Mucosa of rectum (tissue), 2 donors: ENCODE measurements at regions not wholly inside any gene's neighbourhood (a gene's known extent, or its start where the extent isn't known, plus 50 kb on each side); places are given as distances from the start of the nearest gene placed in this dataset.

Experiments used
- H3K27ac ChIP-seq, 2 donors: one replicate each; pipeline ENCODE4 v1.7.0; 2013; ENCODE audit warnings: inconsistent platforms in 2 of 2, low read depth in 2 of 2, low read length in 2 of 2
- H3K27me3 ChIP-seq, 2 donors: one replicate each; pipeline ENCODE4 v1.7.0; 2013; ENCODE audit warnings: low read length in 2 of 2; ENCODE audit not compliant: control insufficient read depth in 2 of 2, insufficient read depth in 2 of 2
- H3K36me3 ChIP-seq, 2 donors: one replicate each; pipeline ENCODE4 v1.7.0; 2013; ENCODE audit warnings: low read length in 2 of 2; ENCODE audit not compliant: control insufficient read depth in 2 of 2, insufficient read depth in 2 of 2
- H3K4me1 ChIP-seq, 2 donors: one replicate each; pipeline ENCODE4 v1.7.0; 2013; ENCODE audit warnings: low read length in 2 of 2, mild to moderate bottlenecking in 1 of 2; ENCODE audit not compliant: control insufficient read depth in 2 of 2, insufficient read depth in 2 of 2
- H3K4me3 ChIP-seq, 2 donors: one replicate each; pipeline ENCODE4 v1.7.0; 2013; ENCODE audit warnings: low read length in 2 of 2
- H3K9ac ChIP-seq, 2 donors: one replicate each; pipeline ENCODE4 v1.7.0; 2013; ENCODE audit warnings: low read length in 2 of 2, low read depth in 1 of 2, mild to moderate bottlenecking in 1 of 2
- H3K9me3 ChIP-seq, 2 donors: one replicate each; pipeline ENCODE4 v1.7.0; 2013; ENCODE audit warnings: low read length in 2 of 2; ENCODE audit not compliant: control insufficient read depth in 2 of 2
- donor health status: healthy.
- donor health status: Normal muscosa, but diverticular disease.

DNA sequence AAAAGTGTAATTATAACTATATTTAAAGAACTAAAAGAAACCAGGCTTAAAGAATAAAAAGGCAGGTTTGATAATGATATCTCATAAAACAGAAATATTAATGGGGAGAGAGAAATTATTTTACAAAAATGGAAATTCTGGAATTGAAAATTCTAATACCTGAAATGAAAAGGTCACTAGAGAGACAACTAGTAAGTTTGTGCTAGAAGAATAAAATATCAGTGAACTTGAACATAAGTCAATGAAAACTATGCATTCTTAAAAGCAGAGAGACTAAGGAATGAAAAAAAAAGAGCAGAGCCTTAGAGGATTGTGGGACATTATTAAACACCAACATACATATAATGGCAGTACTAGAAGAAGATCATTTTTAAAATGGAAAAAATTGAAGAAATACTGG is 1475.0 kb upstream of the ZEB2 start:
- Histone ChIP-seq H3K27me3 (no peaks in the 10 kb centered on the region), H3K9me3 (no peaks in the 10 kb centered on the region), H3K27ac (no peak overlapping the region), H3K36me3 (no peaks in the 10 kb centered on the region), H3K4me3 (no peak overlapping the region), H3K4me1 (no peaks in the 10 kb centered on the region), H3K9ac (no peak overlapping the region)

DNA sequence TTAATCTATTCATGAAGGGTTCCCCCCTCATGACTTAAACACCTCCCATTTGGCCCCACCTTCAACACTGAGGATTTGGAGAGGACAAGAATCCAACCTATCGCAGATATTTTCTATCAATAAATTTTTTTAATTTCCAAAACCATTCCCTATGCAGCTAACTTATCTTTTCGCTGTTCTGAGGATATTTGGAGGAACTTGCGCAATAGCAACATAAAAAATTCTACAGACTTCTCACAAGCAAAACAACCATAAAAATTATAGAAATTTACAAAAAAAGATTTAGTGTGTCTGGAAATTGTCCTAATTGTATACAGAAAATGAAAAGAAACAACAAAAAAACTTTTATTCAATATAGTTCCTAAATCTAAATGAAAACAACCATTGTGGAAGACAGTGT is 1472.7 kb upstream of the ZEB2 start:
- no peaks in the 10 kb centered on the region for H3K4me1 ChIP-seq
- no peak overlapping the region for H3K9ac ChIP-seq
- no peaks in the 10 kb centered on the region for H3K36me3 ChIP-seq
- no peak overlapping the region for H3K27ac ChIP-seq
- H3K9me3 ChIP-seq, result no peaks in the 10 kb centered on the region
- H3K27me3 ChIP-seq, result no peaks in the 10 kb centered on the region
- H3K4me3 ChIP-seq, result no peak overlapping the region

DNA sequence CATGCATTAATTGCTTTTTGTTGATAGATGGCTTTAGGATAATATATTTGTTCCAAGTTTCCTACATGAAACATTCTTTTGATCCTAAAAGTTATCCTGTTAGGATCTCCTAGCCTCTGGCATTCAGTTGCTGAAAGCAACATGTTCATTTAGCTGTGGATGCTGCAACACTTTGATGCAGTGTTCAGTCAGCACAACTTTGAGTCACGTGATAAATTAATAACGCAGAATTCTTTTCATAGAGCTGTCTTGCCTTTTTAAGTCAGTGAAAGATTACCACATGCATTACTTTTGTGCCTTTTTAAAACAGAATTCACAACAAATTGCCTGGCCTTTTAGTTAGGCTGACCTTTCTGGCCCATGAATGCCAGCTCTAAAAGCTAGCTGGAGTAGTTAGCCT is 1467.9 kb upstream of the ZEB2 start:
- Histone ChIP-seq H3K9me3 (no peaks in the 10 kb centered on the region), H3K27me3 (no peaks in the 10 kb centered on the region), H3K9ac (no peak overlapping the region), H3K4me3 (no peak overlapping the region), H3K27ac (no peak overlapping the region), H3K36me3 (no peaks in the 10 kb centered on the region), H3K4me1 (no peaks in the 10 kb centered on the region)

DNA sequence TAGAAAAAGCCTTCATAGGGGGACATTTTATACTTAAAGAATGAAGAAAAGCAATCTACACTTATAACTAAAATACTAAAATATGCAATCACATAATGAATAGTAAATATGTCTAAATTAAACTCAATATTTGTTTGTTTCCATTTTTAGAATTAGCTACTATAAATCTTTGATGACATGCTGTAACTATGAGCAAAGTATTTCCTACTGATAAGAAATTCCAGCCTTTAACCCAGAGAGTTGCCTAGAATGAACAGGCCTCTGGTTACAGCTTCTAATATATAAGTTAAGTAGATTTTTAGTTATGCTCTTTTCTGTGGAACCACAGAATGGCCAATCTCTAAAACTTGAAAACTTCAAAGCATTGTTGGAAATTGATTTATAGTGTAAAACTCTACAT is 1465.6 kb upstream of the ZEB2 start:
- no peak overlapping the region for H3K9ac ChIP-seq
- no peak overlapping the region for H3K4me3 ChIP-seq
- no peaks in the 10 kb centered on the region for H3K36me3 ChIP-seq
- no peaks in the 10 kb centered on the region for H3K9me3 ChIP-seq
- H3K4me1 ChIP-seq, result no peaks in the 10 kb centered on the region
- no peak overlapping the region for H3K27ac ChIP-seq
- no peaks in the 10 kb centered on the region for H3K27me3 ChIP-seq

DNA sequence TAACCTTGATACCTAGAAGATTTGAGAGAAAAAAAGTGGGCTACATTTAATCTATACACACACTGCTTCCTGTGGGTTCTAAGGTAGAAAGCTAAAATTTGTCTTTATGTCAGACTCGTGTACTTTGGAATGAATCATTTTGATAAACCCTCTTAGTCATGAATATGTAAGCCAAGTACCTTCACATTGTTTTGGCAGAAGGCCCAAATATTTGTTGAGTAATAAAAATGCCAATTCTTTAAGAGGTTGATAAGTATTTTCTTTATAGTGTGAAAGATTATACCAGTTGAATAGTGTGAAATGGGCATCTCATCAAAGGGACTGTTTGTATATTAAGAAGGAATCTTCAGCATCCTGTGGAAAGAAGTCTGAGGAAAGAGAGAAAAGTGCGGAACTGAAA is 1464.7 kb upstream of the ZEB2 start:
- no peak overlapping the region for H3K4me3 ChIP-seq
- H3K4me1 ChIP-seq, result no peaks in the 10 kb centered on the region
- no peaks in the 10 kb centered on the region for H3K27me3 ChIP-seq
- H3K9ac ChIP-seq, result no peak overlapping the region
- no peaks in the 10 kb centered on the region for H3K36me3 ChIP-seq
- no peaks in the 10 kb centered on the region for H3K9me3 ChIP-seq
- no peak overlapping the region for H3K27ac ChIP-seq

DNA sequence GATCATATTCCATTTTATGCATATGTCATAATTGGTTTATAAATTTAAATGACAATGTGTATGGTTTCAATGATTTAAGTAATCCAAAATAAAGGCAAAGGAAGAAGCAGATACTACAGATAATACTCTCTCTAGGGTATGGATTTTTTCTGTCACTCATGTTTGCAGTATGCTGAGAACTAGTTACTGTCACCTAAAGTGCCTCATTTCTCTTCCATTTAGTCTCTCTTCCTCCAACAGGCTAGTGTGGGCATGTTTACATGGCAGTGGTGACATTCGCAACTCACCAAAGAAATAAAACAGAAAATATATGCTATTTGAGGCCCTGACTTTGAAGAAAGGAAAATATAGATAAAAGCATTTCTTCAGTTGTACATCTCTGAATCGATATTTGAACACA is 1460.4 kb upstream of the ZEB2 start:
- H3K9me3 ChIP-seq, result no peaks in the 10 kb centered on the region
- H3K4me3 ChIP-seq, result no peak overlapping the region
- H3K9ac ChIP-seq, result no peak overlapping the region
- no peaks in the 10 kb centered on the region for H3K27me3 ChIP-seq
- H3K27ac ChIP-seq, result no peak overlapping the region
- H3K4me1 ChIP-seq, result no peaks in the 10 kb centered on the region
- no peaks in the 10 kb centered on the region for H3K36me3 ChIP-seq

DNA sequence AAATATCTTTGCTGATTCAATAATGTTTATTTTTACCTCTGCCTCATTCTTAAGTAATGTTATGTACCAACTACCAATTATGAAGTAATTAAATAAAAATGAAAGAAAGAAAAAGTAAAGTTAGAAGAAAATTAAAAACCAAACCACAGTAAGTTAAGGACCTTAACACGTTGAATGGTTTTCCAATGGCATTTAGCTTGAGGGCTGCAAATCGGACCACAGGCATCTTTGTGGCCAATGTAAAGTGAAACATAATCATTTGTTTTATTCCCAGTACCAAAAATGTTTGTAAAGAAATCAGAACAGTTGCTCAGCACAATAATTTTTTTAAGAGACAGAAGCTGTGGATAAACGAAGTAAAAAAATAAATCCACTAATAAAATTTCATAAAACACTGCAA is 1455.5 kb upstream of the ZEB2 start:
- no peaks in the 10 kb centered on the region for H3K27me3 ChIP-seq
- H3K4me3 ChIP-seq, result no peak overlapping the region
- no peak overlapping the region for H3K27ac ChIP-seq
- H3K9ac ChIP-seq, result no peak overlapping the region
- H3K4me1 ChIP-seq, result no peaks in the 10 kb centered on the region
- H3K9me3 ChIP-seq, result no peaks in the 10 kb centered on the region
- H3K36me3 ChIP-seq, result no peaks in the 10 kb centered on the region

DNA sequence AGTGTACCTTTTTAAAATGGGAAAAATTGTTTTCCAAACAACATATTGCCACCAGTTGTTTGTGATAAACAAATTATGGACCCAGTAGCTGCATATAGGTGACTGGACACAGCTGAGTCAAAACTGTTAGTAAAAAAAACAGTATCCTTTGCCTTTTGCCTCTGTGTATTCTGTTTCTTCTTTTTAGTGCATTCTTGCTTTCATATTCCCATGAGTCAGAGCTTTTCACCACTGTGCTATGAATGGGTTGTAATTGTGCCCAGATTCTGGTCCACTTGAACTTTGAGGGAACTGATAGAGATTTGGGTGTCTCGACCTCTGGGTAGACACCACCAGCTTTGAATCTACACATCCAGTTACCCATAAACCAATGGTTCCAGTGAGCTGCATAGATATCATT is 1441.9 kb upstream of the ZEB2 start:
- Histone ChIP-seq H3K4me3 (no peak overlapping the region), H3K36me3 (no peaks in the 10 kb centered on the region), H3K9ac (no peak overlapping the region), H3K4me1 (no peaks in the 10 kb centered on the region), H3K27me3 (no peaks in the 10 kb centered on the region), H3K9me3 (no peaks in the 10 kb centered on the region), H3K27ac (no peak overlapping the region)

DNA sequence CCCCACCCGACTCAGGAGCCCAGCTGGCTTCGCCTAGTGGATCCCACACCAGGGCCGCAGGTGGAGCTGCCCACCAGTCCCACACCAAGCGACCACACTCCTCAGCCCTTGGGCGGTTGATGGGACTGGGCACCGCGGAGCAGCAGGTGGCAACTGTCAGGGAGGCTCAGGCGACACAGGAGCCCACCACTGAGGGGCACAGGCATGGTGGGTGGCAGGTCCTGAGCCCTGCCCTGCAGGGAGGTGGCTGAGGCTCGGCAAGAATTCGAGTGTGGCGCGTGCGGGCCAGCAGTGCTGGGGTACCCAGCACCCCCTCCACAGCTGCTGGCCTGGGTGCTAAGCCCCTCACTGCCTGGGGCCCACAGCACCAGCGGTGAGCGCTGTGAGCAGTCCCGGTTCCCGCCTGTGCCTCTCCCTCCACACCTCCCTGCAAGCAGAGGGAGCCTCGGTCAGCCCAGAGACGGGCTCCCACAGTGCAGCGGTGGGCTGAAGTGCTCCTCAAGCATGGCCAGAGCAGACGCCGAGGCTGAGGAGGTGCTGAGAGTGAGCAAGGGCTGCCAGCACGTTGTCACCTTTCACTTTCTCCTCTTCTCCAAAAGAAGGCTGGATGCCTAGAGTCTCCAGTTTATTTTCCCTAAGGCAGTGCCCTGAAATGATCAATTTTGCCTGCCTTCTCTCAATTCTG is 1440.7 kb upstream of the ZEB2 start:
- Histone ChIP-seq H3K27ac (no peak overlapping the region), H3K4me3 (no peak overlapping the region), H3K9me3 (no peaks in the 10 kb centered on the region)

DNA sequence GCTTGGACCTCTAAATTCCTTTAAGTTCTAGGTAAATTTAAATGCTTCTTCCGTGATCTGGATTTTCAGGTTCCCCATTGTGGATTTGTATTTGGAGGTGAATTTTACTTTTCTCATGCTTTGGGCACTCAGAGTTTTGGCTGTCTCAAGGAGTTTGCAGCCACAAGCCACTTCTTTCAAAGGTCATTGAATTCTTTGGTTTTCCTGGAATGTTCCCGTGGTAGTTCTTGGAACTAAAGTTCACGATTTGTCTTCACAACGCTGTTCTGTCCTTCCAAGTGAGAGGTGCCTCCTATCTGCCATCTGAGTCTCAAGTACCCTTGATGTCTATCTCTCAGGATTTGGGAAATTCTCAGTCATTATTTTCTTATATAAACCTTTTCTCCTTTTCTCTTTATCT is 1438.7 kb upstream of the ZEB2 start:
- Histone ChIP-seq H3K36me3 (no peaks in the 10 kb centered on the region), H3K9me3 (no peaks in the 10 kb centered on the region), H3K27ac (no peak overlapping the region), H3K4me1 (no peaks in the 10 kb centered on the region), H3K4me3 (no peak overlapping the region), H3K27me3 (no peaks in the 10 kb centered on the region), H3K9ac (no peak overlapping the region)

More for the DNA sequence above, 1440.7 kb upstream of the ZEB2 start:
- no peaks in the 10 kb centered on the region for H3K4me1 ChIP-seq
- H3K9ac ChIP-seq, result no peak overlapping the region
- no peaks in the 10 kb centered on the region for H3K36me3 ChIP-seq
- H3K27me3 ChIP-seq, result no peaks in the 10 kb centered on the region

DNA sequence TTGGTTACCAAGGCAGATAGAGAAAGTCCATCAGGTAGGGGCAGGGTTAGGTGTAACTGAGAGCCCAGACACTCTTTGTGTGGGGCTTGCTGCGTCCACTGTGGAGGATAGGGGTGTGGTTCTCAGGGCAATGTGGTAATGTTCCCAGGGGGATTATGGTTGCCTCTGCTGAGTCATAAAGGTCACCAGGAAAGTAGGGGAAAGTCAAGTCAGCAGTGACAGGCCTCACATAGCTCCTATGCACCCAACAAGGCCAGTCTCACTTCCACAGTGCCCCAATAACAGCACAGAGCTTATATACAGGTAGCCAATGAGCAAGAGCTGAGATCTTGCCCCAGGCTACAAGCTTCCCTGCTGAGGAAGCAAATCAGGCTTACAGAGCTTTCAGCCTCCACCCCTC is 1438.0 kb upstream of the ZEB2 start:
- H3K36me3 ChIP-seq, result no peaks in the 10 kb centered on the region
- H3K9ac ChIP-seq, result no peak overlapping the region
- H3K27ac ChIP-seq, result no peak overlapping the region
- no peak overlapping the region for H3K4me3 ChIP-seq
- no peaks in the 10 kb centered on the region for H3K9me3 ChIP-seq
- H3K4me1 ChIP-seq, result no peaks in the 10 kb centered on the region
- H3K27me3 ChIP-seq, result no peaks in the 10 kb centered on the region
